ENCODE measurements at regions not wholly inside any gene's neighbourhood (a gene's known extent, or its start where the extent isn't known, plus 50 kb on each side); places are given as distances from the start of the nearest gene placed in this dataset.

DNA sequence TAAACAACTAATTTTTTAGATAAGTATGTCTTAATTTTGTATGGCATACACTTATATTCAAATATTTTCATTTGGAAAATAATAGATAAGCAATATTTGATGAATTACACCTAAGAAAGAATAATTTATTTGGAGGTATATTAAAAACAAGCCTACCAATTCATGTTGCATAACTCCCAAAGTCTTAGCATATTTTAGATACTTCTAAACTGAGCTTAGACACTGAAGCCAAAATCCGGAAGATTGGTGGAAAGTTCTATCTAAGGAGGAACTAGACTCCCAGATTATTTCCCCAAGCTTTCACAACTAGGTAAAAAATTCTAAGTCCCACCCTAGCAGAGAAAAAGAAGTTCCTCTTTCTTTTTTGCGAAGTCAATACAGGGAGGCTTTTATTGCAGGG lies 221.0 kb upstream of the MMADHC start (continued):
- TF ChIP-seq, protein P1, sequence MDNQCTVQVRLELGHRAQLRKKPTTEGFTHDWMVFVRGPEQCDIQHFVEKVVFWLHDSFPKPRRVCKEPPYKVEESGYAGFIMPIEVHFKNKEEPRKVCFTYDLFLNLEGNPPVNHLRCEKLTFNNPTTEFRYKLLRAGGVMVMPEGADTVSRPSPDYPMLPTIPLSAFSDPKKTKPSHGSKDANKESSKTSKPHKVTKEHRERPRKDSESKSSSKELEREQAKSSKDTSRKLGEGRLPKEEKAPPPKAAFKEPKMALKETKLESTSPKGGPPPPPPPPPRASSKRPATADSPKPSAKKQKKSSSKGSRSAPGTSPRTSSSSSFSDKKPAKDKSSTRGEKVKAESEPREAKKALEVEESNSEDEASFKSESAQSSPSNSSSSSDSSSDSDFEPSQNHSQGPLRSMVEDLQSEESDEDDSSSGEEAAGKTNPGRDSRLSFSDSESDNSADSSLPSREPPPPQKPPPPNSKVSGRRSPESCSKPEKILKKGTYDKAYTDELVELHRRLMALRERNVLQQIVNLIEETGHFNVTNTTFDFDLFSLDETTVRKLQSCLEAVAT (IDR thresholded peaks at IDR 0.05): no peak
- TF ChIP-seq, protein P2, sequence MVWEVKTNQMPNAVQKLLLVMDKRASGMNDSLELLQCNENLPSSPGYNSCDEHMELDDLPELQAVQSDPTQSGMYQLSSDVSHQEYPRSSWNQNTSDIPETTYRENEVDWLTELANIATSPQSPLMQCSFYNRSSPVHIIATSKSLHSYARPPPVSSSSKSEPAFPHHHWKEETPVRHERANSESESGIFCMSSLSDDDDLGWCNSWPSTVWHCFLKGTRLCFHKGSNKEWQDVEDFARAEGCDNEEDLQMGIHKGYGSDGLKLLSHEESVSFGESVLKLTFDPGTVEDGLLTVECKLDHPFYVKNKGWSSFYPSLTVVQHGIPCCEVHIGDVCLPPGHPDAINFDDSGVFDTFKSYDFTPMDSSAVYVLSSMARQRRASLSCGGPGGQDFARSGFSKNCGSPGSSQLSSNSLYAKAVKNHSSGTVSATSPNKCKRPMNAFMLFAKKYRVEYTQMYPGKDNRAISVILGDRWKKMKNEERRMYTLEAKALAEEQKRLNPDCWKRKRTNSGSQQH (CRISPR knock-in tag; IDR thresholded peaks at IDR 0.05): no peak
- no peak for TF ChIP-seq HDGF (IDR thresholded peaks at IDR 0.05)
- TF ChIP-seq ZNF232 (CRISPR knock-in tag; IDR thresholded peaks at IDR 0.05): no peak
- TF ChIP-seq COPS2 (conservative IDR thresholded peaks at IDR 0.05): no peak
- TF ChIP-seq ZEB2 (IDR thresholded peaks at IDR 0.05): no peak
- no peak for TF ChIP-seq TRIM24 (IDR thresholded peaks at IDR 0.05)
- TF ChIP-seq, protein P3, sequence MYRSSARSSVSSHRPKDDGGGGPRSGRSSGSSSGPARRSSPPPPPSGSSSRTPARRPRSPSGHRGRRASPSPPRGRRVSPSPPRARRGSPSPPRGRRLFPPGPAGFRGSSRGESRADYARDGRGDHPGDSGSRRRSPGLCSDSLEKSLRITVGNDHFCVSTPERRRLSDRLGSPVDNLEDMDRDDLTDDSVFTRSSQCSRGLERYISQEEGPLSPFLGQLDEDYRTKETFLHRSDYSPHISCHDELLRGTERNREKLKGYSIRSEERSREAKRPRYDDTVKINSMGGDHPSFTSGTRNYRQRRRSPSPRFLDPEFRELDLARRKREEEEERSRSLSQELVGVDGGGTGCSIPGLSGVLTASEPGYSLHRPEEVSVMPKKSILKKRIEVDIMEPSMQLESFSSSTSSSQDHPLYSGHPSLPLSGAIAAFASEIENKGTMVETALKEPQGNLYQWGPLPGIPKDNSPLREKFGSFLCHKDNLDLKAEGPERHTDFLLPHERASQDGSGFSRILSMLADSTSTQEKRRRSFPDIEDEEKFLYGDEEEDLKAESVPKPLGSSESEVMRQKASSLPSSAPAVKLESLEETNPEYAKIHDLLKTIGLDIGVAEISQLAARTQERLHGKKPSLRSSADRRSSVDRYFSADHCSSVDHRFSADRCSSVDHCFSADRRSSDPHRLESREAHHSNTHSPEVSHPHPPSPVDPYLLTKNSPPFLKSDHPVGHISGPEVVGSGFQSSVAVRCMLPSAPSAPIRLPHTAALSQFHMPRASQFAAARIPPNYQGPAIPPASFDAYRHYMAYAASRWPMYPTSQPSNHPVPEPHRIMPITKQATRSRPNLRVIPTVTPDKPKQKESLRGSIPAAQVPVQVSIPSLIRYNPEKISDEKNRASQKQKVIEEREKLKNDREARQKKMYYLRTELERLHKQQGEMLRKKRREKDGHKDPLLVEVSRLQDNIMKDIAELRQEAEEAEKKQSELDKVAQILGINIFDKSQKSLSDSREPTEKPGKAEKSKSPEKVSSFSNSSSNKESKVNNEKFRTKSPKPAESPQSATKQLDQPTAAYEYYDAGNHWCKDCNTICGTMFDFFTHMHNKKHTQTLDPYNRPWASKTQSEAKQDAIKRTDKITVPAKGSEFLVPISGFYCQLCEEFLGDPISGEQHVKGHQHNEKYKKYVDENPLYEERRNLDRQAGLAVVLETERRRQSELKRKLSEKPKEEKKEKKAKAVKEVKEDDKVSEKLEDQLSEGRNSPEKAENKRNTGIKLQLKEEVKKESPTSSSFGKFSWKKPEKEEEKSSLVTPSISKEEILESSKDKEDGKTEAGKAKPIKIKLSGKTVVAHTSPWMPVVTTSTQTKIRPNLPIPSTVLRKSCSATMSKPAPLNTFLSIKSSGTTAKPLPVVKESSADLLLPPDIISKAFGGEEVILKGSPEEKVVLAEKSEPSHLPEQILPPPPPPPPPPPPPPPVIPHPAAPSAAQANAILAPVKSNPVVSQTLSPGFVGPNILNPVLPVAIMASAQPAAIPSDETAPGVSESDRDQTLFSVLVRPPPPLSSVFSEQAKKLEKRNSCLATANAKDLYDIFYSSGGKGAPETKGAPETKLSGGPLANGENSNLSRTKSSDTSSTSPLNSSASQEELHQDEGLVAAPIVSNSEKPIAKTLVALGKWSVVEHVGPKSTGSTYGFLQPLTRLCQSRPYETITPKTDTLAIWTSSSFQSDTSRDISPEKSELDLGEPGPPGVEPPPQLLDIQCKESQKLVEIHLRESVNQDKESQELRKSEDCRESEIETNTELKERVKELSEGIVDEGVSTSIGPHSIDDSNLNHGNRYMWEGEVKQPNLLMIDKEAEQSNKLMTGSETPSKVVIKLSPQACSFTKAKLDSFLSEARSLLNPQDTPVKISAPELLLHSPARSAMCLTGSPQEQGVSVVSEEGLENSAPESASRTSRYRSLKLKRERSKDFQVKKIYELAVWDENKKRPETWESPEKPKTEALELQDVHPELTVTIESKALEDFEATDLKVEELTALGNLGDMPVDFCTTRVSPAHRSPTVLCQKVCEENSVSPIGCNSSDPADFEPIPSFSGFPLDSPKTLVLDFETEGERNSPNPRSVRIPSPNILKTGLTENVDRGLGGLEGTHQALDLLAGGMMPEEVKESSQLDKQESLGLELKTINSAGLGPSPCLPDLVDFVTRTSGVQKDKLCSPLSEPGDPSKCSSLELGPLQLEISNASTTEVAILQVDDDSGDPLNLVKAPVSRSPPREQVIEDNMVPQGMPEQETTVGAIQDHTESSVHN (IDR thresholded peaks at IDR 0.05; ENCODE audit: borderline replicate concordance in 1 of 2, low read depth in 1 of 2): no peak

All from K562 (cell line).